ENCODE measurements at regions not wholly inside any gene's neighbourhood (a gene's known extent, or its start where the extent isn't known, plus 50 kb on each side); places are given as distances from the start of the nearest gene placed in this dataset.
"Not testable (repeated sequence)": the region's sequence is repeated elsewhere in the genome, so short reads cannot be mapped to it uniquely, and the experiment has no call there.

DNA sequence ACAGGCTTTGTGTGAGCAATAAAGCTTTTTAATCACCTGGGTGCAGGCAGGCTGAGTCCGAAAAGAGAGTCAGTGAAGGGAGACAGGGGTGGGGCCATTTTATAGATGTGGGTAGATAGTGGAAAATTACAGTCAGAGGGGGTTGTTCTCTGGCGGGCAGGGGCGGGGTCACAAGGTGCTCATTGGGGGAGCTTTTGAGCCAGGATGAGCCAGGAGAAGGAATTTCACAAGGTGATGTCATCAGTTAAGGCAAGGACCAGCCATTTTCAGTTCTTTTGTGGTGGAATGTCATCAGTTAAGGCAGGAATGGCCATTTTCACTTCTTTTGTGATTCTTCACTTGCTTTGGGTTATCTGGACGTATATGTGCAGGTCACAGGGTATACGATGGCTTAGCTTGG lies 571.3 kb upstream of the PCDH7 start:
- TF ChIP-seq POLR2AphosphoS5 (IDR thresholded peaks at IDR 0.05; ENCODE audit: low read depth, low read length); RAD21 (IDR thresholded peaks at IDR 0.05; ENCODE audit: low read depth); POLR2A (IDR thresholded peaks at IDR 0.05; ENCODE audit: borderline replicate concordance, extremely low read depth, insufficient read depth, insufficient read length); CEBPB (IDR thresholded peaks at IDR 0.05; ENCODE audit: low read depth); YY1 (IDR thresholded peaks at IDR 0.05; ENCODE audit: extremely low read depth, insufficient replicate concordance, low read depth, low read length); ZFX (IDR thresholded peaks at IDR 0.05); SIN3A (IDR thresholded peaks at IDR 0.05; ENCODE audit: low read depth); EZH2 (IDR thresholded peaks at IDR 0.05): not testable (repeated sequence)
- TF ChIP-seq, protein P1, sequence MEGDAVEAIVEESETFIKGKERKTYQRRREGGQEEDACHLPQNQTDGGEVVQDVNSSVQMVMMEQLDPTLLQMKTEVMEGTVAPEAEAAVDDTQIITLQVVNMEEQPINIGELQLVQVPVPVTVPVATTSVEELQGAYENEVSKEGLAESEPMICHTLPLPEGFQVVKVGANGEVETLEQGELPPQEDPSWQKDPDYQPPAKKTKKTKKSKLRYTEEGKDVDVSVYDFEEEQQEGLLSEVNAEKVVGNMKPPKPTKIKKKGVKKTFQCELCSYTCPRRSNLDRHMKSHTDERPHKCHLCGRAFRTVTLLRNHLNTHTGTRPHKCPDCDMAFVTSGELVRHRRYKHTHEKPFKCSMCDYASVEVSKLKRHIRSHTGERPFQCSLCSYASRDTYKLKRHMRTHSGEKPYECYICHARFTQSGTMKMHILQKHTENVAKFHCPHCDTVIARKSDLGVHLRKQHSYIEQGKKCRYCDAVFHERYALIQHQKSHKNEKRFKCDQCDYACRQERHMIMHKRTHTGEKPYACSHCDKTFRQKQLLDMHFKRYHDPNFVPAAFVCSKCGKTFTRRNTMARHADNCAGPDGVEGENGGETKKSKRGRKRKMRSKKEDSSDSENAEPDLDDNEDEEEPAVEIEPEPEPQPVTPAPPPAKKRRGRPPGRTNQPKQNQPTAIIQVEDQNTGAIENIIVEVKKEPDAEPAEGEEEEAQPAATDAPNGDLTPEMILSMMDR (IDR thresholded peaks at IDR 0.05 in 2 of 3, conservative IDR thresholded peaks at IDR 0.05 in 1 of 3; ENCODE audit: borderline replicate concordance in 1 of 3, insufficient read depth in 1 of 3, low read depth in 2 of 3, low read length in 2 of 3): not testable (repeated sequence)
- TF ChIP-seq, protein P2, sequence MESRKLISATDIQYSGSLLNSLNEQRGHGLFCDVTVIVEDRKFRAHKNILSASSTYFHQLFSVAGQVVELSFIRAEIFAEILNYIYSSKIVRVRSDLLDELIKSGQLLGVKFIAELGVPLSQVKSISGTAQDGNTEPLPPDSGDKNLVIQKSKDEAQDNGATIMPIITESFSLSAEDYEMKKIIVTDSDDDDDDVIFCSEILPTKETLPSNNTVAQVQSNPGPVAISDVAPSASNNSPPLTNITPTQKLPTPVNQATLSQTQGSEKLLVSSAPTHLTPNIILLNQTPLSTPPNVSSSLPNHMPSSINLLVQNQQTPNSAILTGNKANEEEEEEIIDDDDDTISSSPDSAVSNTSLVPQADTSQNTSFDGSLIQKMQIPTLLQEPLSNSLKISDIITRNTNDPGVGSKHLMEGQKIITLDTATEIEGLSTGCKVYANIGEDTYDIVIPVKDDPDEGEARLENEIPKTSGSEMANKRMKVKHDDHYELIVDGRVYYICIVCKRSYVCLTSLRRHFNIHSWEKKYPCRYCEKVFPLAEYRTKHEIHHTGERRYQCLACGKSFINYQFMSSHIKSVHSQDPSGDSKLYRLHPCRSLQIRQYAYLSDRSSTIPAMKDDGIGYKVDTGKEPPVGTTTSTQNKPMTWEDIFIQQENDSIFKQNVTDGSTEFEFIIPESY (IDR thresholded peaks at IDR 0.05; ENCODE audit: extremely low read depth, insufficient replicate concordance, low read length): not testable (repeated sequence)

Measured in HCT116 (cell line).